Parathyroid adenoma (tissue), 2 donors: ENCODE measurements at regions not wholly inside any gene's neighbourhood (a gene's known extent, or its start where the extent isn't known, plus 50 kb on each side); places are given as distances from the start of the nearest gene placed in this dataset.

ENCODE experiments used
- H2AFZ ChIP-seq: fragments of 300-600 bp; sonication (generic); one replicate; pipeline ENCODE4 v1.7.0; 2017; ENCODE audit warnings: antibody characterized with exemption, mild to moderate bottlenecking
- H3K27ac ChIP-seq: fragments of 300-600 bp; sonication (generic); one replicate; pipeline ENCODE4 v1.7.0; 2017
- H3K27me3 ChIP-seq: fragments of 300-600 bp; sonication (generic); one replicate; pipeline ENCODE4 v1.7.0; 2017; ENCODE audit warnings: low read length; ENCODE audit not compliant: control insufficient read depth, insufficient read depth
- H3K36me3 ChIP-seq: fragments of 300-600 bp; sonication (generic); one replicate; pipeline ENCODE4 v1.7.0; 2017; ENCODE audit warnings: low read length; ENCODE audit not compliant: control insufficient read depth, insufficient read depth
- H3K4me1 ChIP-seq: fragments of 300-600 bp; sonication (generic); one replicate; pipeline ENCODE4 v1.7.0; 2017; ENCODE audit warnings: control low read depth
- H3K4me2 ChIP-seq: fragments of 300-600 bp; sonication (generic); one replicate; pipeline ENCODE4 v1.7.0; 2017; ENCODE audit warnings: low read length
- H3K4me3 ChIP-seq: fragments of 300-600 bp; sonication (generic); one replicate; pipeline ENCODE4 v1.7.0; 2017; ENCODE audit warnings: low read depth, low read length
- H3K79me2 ChIP-seq: fragments of 300-600 bp; sonication (generic); one replicate; pipeline ENCODE4 v1.7.0; 2017; ENCODE audit warnings: control low read depth
- H3K9ac ChIP-seq: fragments of 300-600 bp; sonication (generic); one replicate; pipeline ENCODE4 v1.7.0; 2017; ENCODE audit warnings: mild to moderate bottlenecking
- H3K9me3 ChIP-seq: fragments of 300-600 bp; sonication (generic); one replicate; pipeline ENCODE4 v1.7.0; 2017; ENCODE audit warnings: low read length; ENCODE audit not compliant: control insufficient read depth
- CTCF ChIP-seq: fragments of 300-600 bp; sonication (generic); IDR thresholded peaks from one replicate; pipeline ENCODE4 v1.7.0; 2017; ENCODE audit warnings: antibody characterized with exemption, mild to moderate bottlenecking
- donor health status: primary hyperparathyroidism.

GRCh38 chr7:12788171-12788570 lies 100.7 kb downstream of the ARL4A start:
- no peak overlapping the region for H3K4me3 ChIP-seq
- H3K4me1 ChIP-seq, result no peaks in the 10 kb centered on the region
- no peaks in the 10 kb centered on the region for H3K79me2 ChIP-seq
- H3K27me3 ChIP-seq, result no peaks in the 10 kb centered on the region
- H3K9me3 ChIP-seq, result no peaks in the 10 kb centered on the region
- H2AFZ ChIP-seq, result no peak overlapping the region
- no peaks in the 10 kb centered on the region for H3K36me3 ChIP-seq
- TF ChIP-seq CTCF, result no peak
- H3K9ac ChIP-seq, result no peak overlapping the region
- H3K27ac ChIP-seq, result no peak overlapping the region
- no peak overlapping the region for H3K4me2 ChIP-seq

- no peaks in the 10 kb centered on the region for H3K79me2 ChIP-seq
- H3K4me3 ChIP-seq, result no peak overlapping the region
- H3K4me2 ChIP-seq, result no peak overlapping the region
- H2AFZ ChIP-seq, result no peak overlapping the region
- H3K9ac ChIP-seq, result no peak overlapping the region
- no peaks in the 10 kb centered on the region for H3K9me3 ChIP-seq
- no peaks in the 10 kb centered on the region for H3K27me3 ChIP-seq
- no peaks in the 10 kb centered on the region for H3K4me1 ChIP-seq
- H3K27ac ChIP-seq, result no peak overlapping the region
- TF ChIP-seq CTCF, result no peak
- no peaks in the 10 kb centered on the region for H3K36me3 ChIP-seq
These were observed 101.2 kb downstream of the ARL4A start for GRCh38 chr7:12788591-12788990.

- TF ChIP-seq CTCF, result no peak
- H3K4me2 ChIP-seq, result no peak overlapping the region
- no peaks in the 10 kb centered on the region for H3K36me3 ChIP-seq
- H3K27me3 ChIP-seq, result no peaks in the 10 kb centered on the region
- H2AFZ ChIP-seq, result no peak overlapping the region
- H3K9me3 ChIP-seq, result no peaks in the 10 kb centered on the region
- no peak overlapping the region for H3K4me3 ChIP-seq
- no peak overlapping the region for H3K9ac ChIP-seq
- no peaks in the 10 kb centered on the region for H3K4me1 ChIP-seq
- no peak overlapping the region for H3K27ac ChIP-seq
- H3K79me2 ChIP-seq, result no peaks in the 10 kb centered on the region
These were observed 107.4 kb downstream of the ARL4A start for GRCh38 chr7:12794722-12795302.

- Histone ChIP-seq H3K4me2 (no peak overlapping the region), H3K4me3 (no peak overlapping the region), H2AFZ (peak overlapping the region; percentile 17), H3K36me3 (no peaks in the 10 kb centered on the region), H3K9me3 (no peaks in the 10 kb centered on the region), H3K27ac (no peak overlapping the region), H3K4me1 (no peaks in the 10 kb centered on the region), H3K9ac (no peak overlapping the region), H3K79me2 (no peaks in the 10 kb centered on the region), H3K27me3 (no peaks in the 10 kb centered on the region)
- no peak for TF ChIP-seq CTCF
These were observed 109.1 kb downstream of the ARL4A start for GRCh38 chr7:12796397-12797127.

- Histone ChIP-seq H2AFZ (no peak overlapping the region), H3K4me3 (no peak overlapping the region), H3K4me2 (no peak overlapping the region), H3K27ac (no peak overlapping the region), H3K4me1 (no peaks in the 10 kb centered on the region), H3K79me2 (no peaks in the 10 kb centered on the region), H3K27me3 (no peaks in the 10 kb centered on the region), H3K9ac (no peak overlapping the region), H3K9me3 (no peaks in the 10 kb centered on the region), H3K36me3 (no peaks in the 10 kb centered on the region)
- no peak for TF ChIP-seq CTCF
These were observed 113.1 kb downstream of the ARL4A start for GRCh38 chr7:12800486-12800885.
